Spleen (tissue), 11 donors: ENCODE measurements at regions not wholly inside any gene's neighbourhood (a gene's known extent, or its start where the extent isn't known, plus 50 kb on each side); places are given as distances from the start of the nearest gene placed in this dataset.

ENCODE experiments used
- DNase-seq: peaks from one replicate; pipeline ENCODE4 v3.0.0-alpha.2; 2020
- H3K27ac ChIP-seq, 8 donors: fragments of 200-600 bp; sonication (generic) in 7 of 8; 1 replicate in 4 of 8; 2 replicates in 4 of 8; pipeline versions ENCODE4 v1.5.0 to v1.8.0; 2016 to 2021; ENCODE audit warnings: inconsistent platforms in 4 of 8, mild to moderate bottlenecking in 4 of 8, moderate library complexity in 1 of 8
- H3K27me3 ChIP-seq, 7 donors: fragments of 200-600 bp; sonication (generic) in 6 of 7; replicated peaks in 1 of 7; 1 replicate in 4 of 7; 2 replicates in 3 of 7; pipeline versions ENCODE4 v1.5.0 to v1.8.0; 2016 to 2021; ENCODE audit warnings: inconsistent platforms in 3 of 7, mild to moderate bottlenecking in 1 of 7
- H3K36me3 ChIP-seq, 6 donors: fragments of 200-600 bp; sonication (generic) in 5 of 6; 1 replicate in 4 of 6; 2 replicates in 2 of 6; pipeline versions ENCODE4 v1.5.0 to v1.8.0; 2016 to 2021; ENCODE audit warnings: inconsistent platforms in 2 of 6
- H3K4me1 ChIP-seq, 6 donors: fragments of 200-600 bp; sonication (generic) in 5 of 6; 1 replicate in 3 of 6; 2 replicates in 3 of 6; pipeline versions ENCODE4 v1.5.0 to v1.8.0; 2016 to 2021; ENCODE audit warnings: inconsistent platforms in 3 of 6
- H3K4me3 ChIP-seq, 8 donors: fragments of 200-600 bp; sonication (generic) in 7 of 8; 1 replicate in 4 of 8; 2 replicates in 4 of 8; pipeline versions ENCODE4 v1.5.0 to v1.8.0; 2016 to 2021; ENCODE audit warnings: inconsistent platforms in 4 of 8, mild to moderate bottlenecking in 4 of 8, moderate library complexity in 2 of 8
- H3K9me3 ChIP-seq, 8 donors: fragments of 200-600 bp; sonication (generic) in 7 of 8; 1 replicate in 4 of 8; 2 replicates in 4 of 8; pipeline versions ENCODE4 v1.5.0 to v1.8.0; 2016 to 2021; ENCODE audit warnings: inconsistent platforms in 4 of 8
- CTCF ChIP-seq, 11 experiments: fragments of 200-600 bp in 7 of 11; fragments of 450-650 bp in 4 of 11; sonication (generic) in 4 of 11; IDR thresholded peaks in 8 of 11; conservative IDR thresholded peaks in 3 of 11; 1 replicate in 7 of 11; 2 replicates in 4 of 11; pipeline versions ENCODE4 v1.4.0 to v1.8.0; 2016 to 2021; ENCODE audit warnings: antibody characterized with exemption in 11 of 11, inconsistent platforms in 4 of 11, mild to moderate bottlenecking in 1 of 11
- POLR2A ChIP-seq, 3 donors: fragments of 450-650 bp; IDR thresholded peaks; one replicate each; pipeline ENCODE4 v1.5.1; 2017; ENCODE audit warnings: antibody characterized with exemption in 3 of 3, mild to moderate bottlenecking in 1 of 3
- POLR2AphosphoS5 ChIP-seq, 3 donors: sonication (generic); formaldehyde crosslinking; IDR thresholded peaks; one replicate each; pipeline ENCODE4 v1.5.1; 2017; ENCODE audit warnings: antibody characterized with exemption in 3 of 3
- WGBS, 5 donors: extraction: QIAGEN DNeasy Blood & Tissue Kit in 3 of 5; methylation state at CpG; one replicate each; pipeline versions ENCODE4 v1.1.5 to v1.1.7; 2013 to 2018; 5-methylcytosine and 5-hydroxymethylcytosine counted together
- intact Hi-C: fragments of 100-400 bp; cut with DNase I; formaldehyde crosslinking; loops from one replicate; pipeline ENCODE4 v1.15.0; 2023; ENCODE audit warnings: low total_unique reads
- donor health status: healthy with polysubstance abuse.
- donor health status: DM: no; HTN: no; CAD: no; lungs with moderate emphysema.
- donor health status: DM: no; HTN: no; CAD: no.
- donor health status: Bipolar disorder and iron deficiency.
- donor health status: healthy.
- donor health status: DM: no; HTN: no; CAD: no.
- donor health status: DM: yes; HTN: yes; CAD: no.

GRCh38 chr6:163889904-163890514, 475.5 kb downstream of the QKI start:
- DNase-seq, result no peak
- H3K27me3 ChIP-seq, result no peaks in the 10 kb centered on the region
- intact Hi-C loops, result no loop called here
- no peak overlapping the region for H3K4me3 ChIP-seq
- H3K9me3 ChIP-seq, result no peaks in the 10 kb centered on the region
- WGBS, 5 donors, result 72 to 93% (median 83%) methylated on average over 3 of the region's 3 CpGs
- H3K4me1 ChIP-seq, result peaks cover 0 to 7% (median 0%) of the 10 kb centered on the region in 6 donors
- TF ChIP-seq POLR2A (IDR thresholded peaks at IDR 0.05) (no peak), POLR2AphosphoS5 (IDR thresholded peaks at IDR 0.05) (no peak), CTCF (IDR thresholded peaks at IDR 0.05 in 8 of 11, conservative IDR thresholded peaks at IDR 0.05 in 3 of 11) (no peak)
- H3K36me3 ChIP-seq, result no peaks in the 10 kb centered on the region
- H3K27ac ChIP-seq, result no peak overlapping the region

GRCh38 chr6:163888030-163888819, 473.7 kb downstream of the QKI start:
- no peaks in the 10 kb centered on the region for H3K36me3 ChIP-seq
- no peak overlapping the region for H3K4me3 ChIP-seq
- no peak overlapping the region for H3K27ac ChIP-seq
- no peak for TF ChIP-seq POLR2A (IDR thresholded peaks at IDR 0.05)
- TF ChIP-seq POLR2AphosphoS5 (IDR thresholded peaks at IDR 0.05), result no peak
- no peak for TF ChIP-seq CTCF (IDR thresholded peaks at IDR 0.05 in 8 of 11, conservative IDR thresholded peaks at IDR 0.05 in 3 of 11)
- DNase-seq, result no peak
- peaks cover 0 to 7% (median 0%) of the 10 kb centered on the region in 6 donors for H3K4me1 ChIP-seq
- intact Hi-C loops, result no loop called here
- H3K27me3 ChIP-seq, result no peaks in the 10 kb centered on the region
- no peaks in the 10 kb centered on the region for H3K9me3 ChIP-seq
- WGBS, 5 donors, result 90 to 99% (median 93%) methylated on average over 2 of the region's 2 CpGs

GRCh38 chr6:163886428-163886827, 471.9 kb downstream of the QKI start:
- WGBS, 5 donors, result 81 to 95% (median 86%) methylated on average over 1 of the region's 1 CpG
- Histone ChIP-seq H3K4me3 (no peak overlapping the region), H3K4me1 (peaks cover 0 to 7% (median 0%) of the 10 kb centered on the region in 6 donors), H3K27me3 (no peaks in the 10 kb centered on the region), H3K27ac (no peak overlapping the region), H3K36me3 (no peaks in the 10 kb centered on the region), H3K9me3 (no peaks in the 10 kb centered on the region)
- intact Hi-C loops, result no loop called here
- DNase-seq, result no peak
- TF ChIP-seq POLR2AphosphoS5 (IDR thresholded peaks at IDR 0.05) (no peak), POLR2A (IDR thresholded peaks at IDR 0.05) (no peak), CTCF (IDR thresholded peaks at IDR 0.05 in 8 of 11, conservative IDR thresholded peaks at IDR 0.05 in 3 of 11) (no peak)

- no peak for DNase-seq
- Histone ChIP-seq H3K4me3 (no peak overlapping the region), H3K4me1 (peaks cover 0 to 7% (median 0%) of the 10 kb centered on the region in 6 donors), H3K27ac (no peak overlapping the region), H3K27me3 (no peaks in the 10 kb centered on the region), H3K36me3 (no peaks in the 10 kb centered on the region), H3K9me3 (no peaks in the 10 kb centered on the region)
- TF ChIP-seq POLR2AphosphoS5 (IDR thresholded peaks at IDR 0.05), result no peak
- TF ChIP-seq CTCF (IDR thresholded peaks at IDR 0.05 in 8 of 11, conservative IDR thresholded peaks at IDR 0.05 in 3 of 11), result no peak
- TF ChIP-seq POLR2A (IDR thresholded peaks at IDR 0.05), result no peak
- 67 to 90% (median 83%) methylated on average over 3 of the region's 3 CpGs for WGBS, 5 donors
- intact Hi-C loops, result no loop called here
These were observed 469.5 kb downstream of the QKI start for GRCh38 chr6:163883984-163884383.
